HG02588 (cell line): ENCODE measurements at regions not wholly inside any gene's neighbourhood (a gene's known extent, or its start where the extent isn't known, plus 50 kb on each side); places are given as distances from the start of the nearest gene placed in this dataset.

Experiments used
- ATAC-seq: cut with Tn5 transposase; IDR thresholded peaks from one replicate; pipeline ENCODE4 v1.9.1; 2021; ENCODE audit warnings: mild to moderate bottlenecking, moderate library complexity; ENCODE audit not compliant: unreplicated experiment

GRCh38 chr3:159773706-159774105, 214.9 kb upstream of the IL12A start:
- ATAC-seq: no peak

- no peak for ATAC-seq
Measured at GRCh38 chr3:159775372-159775961, 213.2 kb upstream of the IL12A start.

GRCh38 chr3:159776779-159777178, 211.9 kb upstream of the IL12A start:
- no peak for ATAC-seq

- no peak for ATAC-seq
Measured at GRCh38 chr3:159779883-159780282, 208.8 kb upstream of the IL12A start.

DNA sequence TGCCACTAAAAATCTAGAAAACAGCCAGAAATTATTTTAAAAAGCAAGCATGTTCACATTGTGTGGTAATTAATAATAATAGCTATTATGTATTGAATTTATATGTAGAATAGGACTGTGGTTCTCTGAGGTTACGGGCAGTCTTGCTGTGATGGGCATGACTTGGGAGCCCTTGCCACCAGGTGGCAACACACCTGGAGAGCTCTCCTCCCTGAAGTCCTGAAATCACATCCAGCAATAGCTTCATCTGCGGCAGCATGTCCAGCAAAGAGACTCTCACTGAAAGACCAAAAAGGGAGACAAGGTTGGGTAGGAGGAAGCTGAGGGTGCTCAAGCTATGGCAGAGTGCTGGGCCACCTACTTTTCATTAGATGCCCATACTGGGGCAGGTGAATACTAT, 206.8 kb upstream of the IL12A start:
- ATAC-seq: no peak

DNA sequence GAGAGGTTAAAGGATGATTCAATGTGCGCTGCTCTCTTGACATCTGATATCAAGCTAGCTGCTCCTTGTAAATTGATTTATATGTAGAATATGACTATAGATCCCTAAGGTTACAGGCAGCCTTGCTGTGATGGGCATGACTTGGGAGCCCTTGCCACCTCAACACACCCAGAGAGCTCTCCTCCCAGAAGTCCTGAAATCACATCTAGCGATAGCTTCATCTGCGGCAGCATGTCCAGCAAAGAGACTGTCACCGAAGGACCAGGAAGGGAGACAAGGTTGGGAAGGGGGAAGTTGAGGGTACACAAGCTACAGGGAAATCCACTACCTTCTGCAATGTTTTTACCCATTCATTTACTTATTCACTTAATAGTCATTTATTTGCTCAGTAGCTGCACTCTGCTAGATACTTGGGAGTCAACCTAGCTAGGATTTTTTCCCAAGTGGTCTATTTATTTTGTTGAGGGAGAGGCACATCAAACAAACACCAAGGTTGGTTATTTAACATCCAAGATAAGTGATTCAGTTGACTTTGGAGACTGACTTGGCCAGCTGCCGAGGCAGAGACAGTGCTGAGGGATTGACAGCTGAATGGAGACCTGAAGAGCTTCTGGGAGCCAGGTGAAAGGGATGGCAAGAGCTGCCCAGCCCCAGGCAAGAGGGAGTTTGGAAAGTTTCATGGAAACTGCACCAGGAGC, 205.8 kb upstream of the IL12A start:
- no peak for ATAC-seq

DNA sequence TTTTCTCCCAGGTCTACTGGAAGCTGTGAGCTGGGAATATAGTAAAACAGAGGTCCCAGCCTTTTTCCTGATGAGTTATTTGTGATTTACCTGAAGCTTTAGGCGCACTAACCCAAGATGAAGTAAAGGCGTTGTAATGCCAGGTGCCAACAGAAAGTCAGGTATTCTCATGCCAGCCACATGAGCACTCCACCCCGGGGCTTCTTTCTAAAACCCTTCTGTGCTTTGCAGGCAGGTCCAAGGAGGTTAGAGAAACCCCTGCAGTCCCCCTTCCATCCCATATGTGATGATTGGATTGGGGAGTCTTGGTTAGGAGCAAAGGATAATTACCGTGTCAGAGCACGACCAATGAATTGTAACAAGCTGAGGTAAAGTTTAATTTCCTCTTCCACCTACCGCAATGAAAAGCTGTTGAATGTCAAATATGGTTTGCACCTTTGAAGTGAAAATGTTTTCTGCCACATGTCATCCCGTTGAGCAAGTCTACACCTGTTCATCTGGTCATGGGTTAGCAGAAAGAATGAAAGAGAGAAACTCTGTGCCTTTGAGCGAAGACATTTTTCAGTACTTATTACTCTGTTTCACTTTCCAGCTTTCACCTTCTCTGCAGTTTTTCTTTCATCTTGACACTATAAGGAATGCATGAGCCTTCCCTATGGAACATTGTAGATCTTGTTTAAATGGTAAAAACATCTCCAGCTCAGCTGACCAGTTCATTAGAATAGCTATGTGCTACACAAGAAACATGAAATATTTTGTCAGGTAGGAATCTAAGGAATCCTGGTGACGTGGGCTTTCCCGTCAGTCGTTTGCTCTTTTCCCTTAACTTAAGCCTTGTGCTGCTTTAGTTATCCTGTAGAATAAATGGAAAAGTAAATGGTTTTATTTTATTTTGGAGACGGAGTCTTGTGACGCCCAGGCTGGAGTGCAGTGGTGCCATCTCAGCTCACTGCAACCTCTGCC, 204.6 kb upstream of the IL12A start:
- ATAC-seq: no peak

DNA sequence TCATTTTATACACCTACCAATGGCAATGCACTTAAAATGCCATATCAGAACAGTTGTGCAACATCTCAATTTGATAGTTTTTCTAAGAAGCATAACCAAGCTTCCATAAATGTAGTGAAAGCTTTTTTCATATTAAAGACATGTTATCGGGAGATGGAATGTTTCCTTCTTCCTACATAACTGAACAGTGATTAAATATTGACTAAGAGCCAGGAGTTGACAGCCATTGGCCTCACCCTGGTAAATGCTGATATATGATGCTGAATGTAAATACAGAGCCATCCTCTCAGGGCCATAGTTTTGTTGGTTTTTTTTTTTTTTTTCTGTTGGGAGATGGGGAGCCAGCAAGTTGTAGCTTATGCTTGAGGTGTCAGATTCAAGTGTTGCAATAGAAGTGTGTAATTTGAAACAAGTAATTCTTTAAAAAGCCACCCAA, 203.3 kb upstream of the IL12A start:
- ATAC-seq: no peak

DNA sequence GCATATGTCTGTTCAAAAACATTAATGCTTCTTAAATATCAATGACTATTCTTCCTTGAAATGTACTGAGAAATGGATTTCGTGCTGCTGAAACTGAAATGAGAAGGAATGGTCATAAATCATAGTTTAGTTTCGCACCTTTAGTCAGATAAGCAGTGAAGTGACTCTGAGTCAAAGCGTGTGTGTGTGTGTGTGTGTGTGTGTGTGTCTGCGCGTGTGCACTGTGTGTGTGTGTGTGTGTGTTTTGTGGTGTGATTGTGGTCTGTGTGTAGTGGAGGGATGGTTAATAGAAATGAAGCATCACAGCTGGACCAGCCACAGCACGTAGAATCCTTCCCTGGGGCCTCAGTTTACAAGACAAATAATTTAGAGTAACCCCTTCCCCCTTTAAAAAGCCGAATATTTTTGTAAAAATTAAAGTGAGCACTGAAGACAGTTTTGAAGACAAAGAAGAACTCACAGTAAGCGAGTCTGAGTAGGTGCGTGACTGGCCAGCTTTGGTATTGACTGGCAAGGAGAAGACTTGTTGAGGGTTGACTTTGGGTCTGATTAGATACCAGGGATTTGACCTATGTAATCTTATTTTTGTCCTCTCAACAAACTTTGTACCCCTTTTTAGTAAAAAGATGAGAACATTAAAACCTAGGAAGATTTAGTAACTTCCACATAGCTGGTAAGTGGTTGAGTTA, 202.0 kb upstream of the IL12A start:
- no peak for ATAC-seq

- no peak for ATAC-seq
Measured at GRCh38 chr3:159787178-159787574, 201.5 kb upstream of the IL12A start.

DNA sequence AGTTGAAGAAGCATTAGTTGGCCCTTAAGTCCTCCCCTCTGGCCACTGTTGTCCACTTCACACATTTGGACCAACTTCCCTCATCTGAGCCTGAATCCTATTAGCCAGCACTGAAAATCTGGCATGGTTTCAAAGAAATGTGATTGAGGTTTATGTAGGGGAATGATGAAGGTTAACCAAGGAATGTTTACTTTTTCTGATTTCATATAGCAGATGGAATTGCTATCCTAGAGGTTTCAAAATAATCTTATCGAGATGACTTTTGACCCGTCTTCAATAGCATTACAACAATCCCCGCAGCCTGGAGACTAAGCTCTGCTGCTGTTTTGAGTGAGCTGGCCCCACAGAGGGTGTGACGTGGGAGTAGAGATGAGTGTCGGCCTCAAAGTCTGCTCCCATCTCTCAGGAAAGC, 200.8 kb upstream of the IL12A start:
- ATAC-seq: no peak

DNA sequence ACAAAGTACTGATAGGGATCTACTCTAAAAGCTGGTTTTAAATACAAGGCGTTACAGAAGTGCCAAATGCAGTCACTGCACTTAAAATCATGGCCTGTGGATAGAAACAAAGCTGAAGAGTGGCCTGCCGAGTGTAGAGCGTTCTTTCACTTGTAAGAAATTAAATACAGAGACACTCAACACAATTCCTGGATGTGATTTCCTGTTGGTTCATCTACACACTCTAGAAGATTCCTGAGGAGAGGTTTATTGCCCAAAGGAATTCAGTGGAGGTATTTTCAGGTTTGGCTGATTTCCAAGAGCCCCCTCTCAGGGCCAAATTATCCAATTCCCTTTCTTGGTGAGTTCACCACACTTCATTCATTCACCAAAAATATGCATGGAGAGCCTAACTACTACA, 200.3 kb upstream of the IL12A start:
- ATAC-seq: no peak

GRCh38 chr3:159789017-159789416, 199.6 kb upstream of the IL12A start:
- no peak for ATAC-seq

DNA sequence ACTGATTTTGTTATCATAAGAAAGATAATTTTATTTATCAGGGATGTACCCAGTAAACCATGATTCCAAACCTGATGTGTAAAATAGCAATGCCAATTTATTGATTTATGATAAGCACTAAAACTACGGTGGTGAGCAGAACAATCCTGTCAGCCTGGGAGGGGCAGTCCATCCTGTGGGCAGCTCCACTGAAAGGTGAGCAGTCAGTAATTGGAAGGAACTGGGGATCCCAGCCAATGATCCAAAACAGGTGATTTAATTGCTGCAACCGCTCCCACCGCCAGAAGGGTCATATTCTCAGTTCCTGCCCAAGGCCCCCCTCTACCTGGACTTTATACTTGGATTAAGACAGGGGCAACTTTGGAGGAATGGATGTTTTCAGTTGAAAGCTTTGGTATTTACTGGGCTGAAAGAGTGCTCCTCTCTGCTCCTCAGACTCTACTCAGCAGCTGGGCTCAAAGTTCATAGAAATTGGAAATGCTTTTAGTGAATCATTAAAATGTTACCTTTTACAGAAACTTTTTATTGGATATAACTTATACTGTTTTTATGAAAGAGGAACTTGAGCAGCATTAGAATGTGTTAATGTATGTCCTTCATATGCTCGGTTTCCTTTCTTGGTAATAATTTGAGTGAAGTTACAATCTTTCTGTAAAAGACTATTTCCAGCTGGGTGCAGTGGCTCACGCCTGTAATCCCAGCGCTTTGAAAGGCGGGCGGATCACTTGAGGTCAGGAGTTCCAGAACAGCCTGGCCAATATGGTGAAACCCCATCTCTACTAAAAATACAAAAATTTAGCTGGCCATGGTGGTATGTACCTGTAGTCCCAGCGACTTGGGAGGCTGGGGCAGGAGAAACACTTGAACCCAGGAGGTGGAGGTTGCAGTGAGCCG, 198.6 kb upstream of the IL12A start:
- no peak for ATAC-seq

- ATAC-seq: no peak
Measured at GRCh38 chr3:159791336-159791735, 197.3 kb upstream of the IL12A start.

DNA sequence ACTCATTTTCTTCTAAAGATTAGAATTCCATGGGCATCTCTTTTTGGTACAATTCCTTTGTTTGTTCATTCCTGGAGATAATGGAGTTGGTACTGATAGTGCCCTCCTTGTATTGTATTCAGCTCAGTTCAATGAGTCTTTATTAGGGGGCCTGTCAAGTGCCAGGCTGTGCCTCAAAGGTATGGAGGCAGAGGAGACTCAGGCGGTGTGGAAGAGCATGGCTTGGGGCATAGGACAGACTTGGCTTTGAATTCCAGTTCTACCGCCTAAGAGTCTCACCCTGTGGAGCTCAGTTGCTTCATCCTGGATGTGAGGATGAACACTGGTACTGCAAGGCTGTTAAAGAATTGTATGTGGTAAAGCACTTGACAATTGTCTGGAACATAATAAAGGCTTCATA, 196.6 kb upstream of the IL12A start:
- no peak for ATAC-seq

DNA sequence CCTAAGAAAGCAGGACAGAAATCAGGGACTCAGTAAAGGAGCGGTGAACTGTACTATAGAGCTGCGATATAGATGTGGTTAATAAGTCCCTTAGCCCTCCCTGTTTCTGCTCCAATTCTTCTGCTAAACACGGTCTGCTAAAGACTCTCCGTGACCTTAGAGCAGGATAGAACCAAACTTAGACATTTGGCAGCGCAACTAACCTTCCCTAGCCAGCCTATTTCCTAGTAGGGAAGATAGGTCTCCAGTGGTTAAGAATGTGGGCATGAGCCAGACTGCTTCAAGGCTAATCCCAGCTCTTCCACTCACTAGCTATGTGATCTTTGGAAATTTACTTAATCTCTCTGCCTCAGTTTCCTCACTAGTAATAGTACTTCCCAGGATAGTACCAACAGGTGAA, 193.6 kb upstream of the IL12A start:
- no peak for ATAC-seq

DNA sequence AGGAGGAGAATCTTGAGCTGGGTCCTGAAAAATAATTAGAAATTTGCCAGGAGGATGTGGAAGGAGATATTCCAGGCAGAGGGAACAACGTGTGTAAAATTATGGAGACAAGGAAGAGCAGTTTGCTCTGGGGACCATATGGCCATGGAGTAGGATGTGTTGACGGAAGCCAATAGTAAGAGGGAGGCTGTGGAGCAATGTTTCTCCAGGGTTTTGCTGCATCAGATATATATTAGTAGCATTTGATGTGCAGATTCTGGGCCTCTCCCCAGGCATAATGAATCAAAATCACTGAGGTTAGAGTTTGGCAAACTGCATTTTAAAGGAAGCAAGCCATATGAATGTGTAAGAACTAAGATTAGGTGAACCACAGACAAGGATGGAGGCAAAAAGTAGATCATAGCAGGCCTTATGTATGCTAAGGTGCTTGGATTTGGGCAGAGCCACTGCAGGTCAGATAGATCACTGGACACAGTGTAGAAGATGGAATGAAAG, 192.9 kb upstream of the IL12A start:
- no peak for ATAC-seq

GRCh38 chr3:159796226-159796625, 192.4 kb upstream of the IL12A start:
- no peak for ATAC-seq

DNA sequence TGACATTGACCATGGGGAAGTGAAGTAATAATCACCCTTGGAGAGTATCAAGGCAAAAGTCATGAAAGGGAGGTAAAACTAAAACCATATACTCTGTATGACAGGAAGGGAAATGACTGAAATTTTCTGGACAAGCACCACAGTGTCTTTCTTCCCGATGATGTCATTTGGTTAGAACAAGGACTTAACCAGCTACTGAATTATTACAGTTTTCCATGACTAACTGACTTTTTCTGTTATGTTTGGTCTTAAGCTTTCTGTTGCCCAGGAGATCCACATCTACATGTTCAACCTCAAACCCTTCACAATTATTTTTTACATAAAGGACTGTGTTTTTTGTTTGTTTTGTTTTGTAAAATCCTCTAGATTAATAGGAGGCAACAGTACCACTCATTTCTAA, 191.9 kb upstream of the IL12A start:
- ATAC-seq: no peak
